Parathyroid adenoma (tissue), 2 donors: ENCODE measurements at regions not wholly inside any gene's neighbourhood (a gene's known extent, or its start where the extent isn't known, plus 50 kb on each side); places are given as distances from the start of the nearest gene placed in this dataset.

Experiments
- H2AFZ ChIP-seq: fragments of 300-600 bp; sonication (generic); one replicate; pipeline ENCODE4 v1.7.0; 2017; ENCODE audit warnings: antibody characterized with exemption, mild to moderate bottlenecking
- H3K27ac ChIP-seq: fragments of 300-600 bp; sonication (generic); one replicate; pipeline ENCODE4 v1.7.0; 2017
- H3K27me3 ChIP-seq: fragments of 300-600 bp; sonication (generic); one replicate; pipeline ENCODE4 v1.7.0; 2017; ENCODE audit warnings: low read length; ENCODE audit not compliant: control insufficient read depth, insufficient read depth
- H3K36me3 ChIP-seq: fragments of 300-600 bp; sonication (generic); one replicate; pipeline ENCODE4 v1.7.0; 2017; ENCODE audit warnings: low read length; ENCODE audit not compliant: control insufficient read depth, insufficient read depth
- H3K4me1 ChIP-seq: fragments of 300-600 bp; sonication (generic); one replicate; pipeline ENCODE4 v1.7.0; 2017; ENCODE audit warnings: control low read depth
- H3K4me2 ChIP-seq: fragments of 300-600 bp; sonication (generic); one replicate; pipeline ENCODE4 v1.7.0; 2017; ENCODE audit warnings: low read length
- H3K4me3 ChIP-seq: fragments of 300-600 bp; sonication (generic); one replicate; pipeline ENCODE4 v1.7.0; 2017; ENCODE audit warnings: low read depth, low read length
- H3K79me2 ChIP-seq: fragments of 300-600 bp; sonication (generic); one replicate; pipeline ENCODE4 v1.7.0; 2017; ENCODE audit warnings: control low read depth
- H3K9ac ChIP-seq: fragments of 300-600 bp; sonication (generic); one replicate; pipeline ENCODE4 v1.7.0; 2017; ENCODE audit warnings: mild to moderate bottlenecking
- H3K9me3 ChIP-seq: fragments of 300-600 bp; sonication (generic); one replicate; pipeline ENCODE4 v1.7.0; 2017; ENCODE audit warnings: low read length; ENCODE audit not compliant: control insufficient read depth
- CTCF ChIP-seq: fragments of 300-600 bp; sonication (generic); IDR thresholded peaks from one replicate; pipeline ENCODE4 v1.7.0; 2017; ENCODE audit warnings: antibody characterized with exemption, mild to moderate bottlenecking
- donor health status: primary hyperparathyroidism.

DNA sequence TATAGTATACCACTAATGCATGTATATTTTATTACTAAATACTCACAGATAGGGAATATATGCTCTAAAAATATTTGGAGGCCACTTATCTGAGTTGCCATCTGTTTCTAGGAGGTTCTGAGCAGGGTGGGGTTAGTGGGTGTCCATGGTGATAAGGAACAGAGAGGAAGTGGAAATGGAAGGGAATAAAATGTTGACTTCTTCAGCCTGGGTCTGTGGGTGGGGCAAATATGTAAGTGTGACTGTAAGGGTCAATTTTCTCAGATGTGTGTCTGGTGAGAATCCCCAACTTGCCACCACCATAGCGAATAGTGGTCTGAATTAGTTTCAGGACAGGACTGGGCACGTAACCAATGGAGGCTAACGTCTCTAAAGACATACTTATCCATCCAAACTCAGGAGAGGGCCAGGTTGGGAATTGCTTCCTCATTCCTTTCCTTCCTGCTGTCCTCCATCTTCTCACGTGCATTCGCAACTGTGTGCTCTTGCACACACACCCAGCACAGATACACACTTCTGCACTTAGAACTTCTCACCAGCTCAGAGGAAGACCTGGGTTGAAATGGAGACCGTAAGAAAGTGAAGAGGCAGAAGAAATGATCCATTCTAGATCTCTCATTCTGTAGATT, 54.2 kb upstream of the GZMB start:
- no peak overlapping the region for H2AFZ ChIP-seq
- no peaks in the 10 kb centered on the region for H3K27me3 ChIP-seq
- H3K4me1 ChIP-seq: no peaks in the 10 kb centered on the region
- no peaks in the 10 kb centered on the region for H3K79me2 ChIP-seq
- H3K9me3 ChIP-seq: no peaks in the 10 kb centered on the region
- no peak for TF ChIP-seq CTCF
- H3K4me3 ChIP-seq: no peak overlapping the region
- H3K9ac ChIP-seq: no peak overlapping the region
- no peak overlapping the region for H3K27ac ChIP-seq
- no peaks in the 10 kb centered on the region for H3K36me3 ChIP-seq
- H3K4me2 ChIP-seq: no peak overlapping the region
